GM12878 (cell line): ENCODE measurements at regions not wholly inside any gene's neighbourhood (a gene's known extent, or its start where the extent isn't known, plus 50 kb on each side); places are given as distances from the start of the nearest gene placed in this dataset.

Experiments used
- ATAC-seq: fragments of 200-7000 bp; cut with Tn5 transposase; 3 replicates; pipeline ENCODE4 v1.9.1; 2020; ENCODE audit warnings: mild to moderate bottlenecking, moderate library complexity
- BruUV-seq: library from RNA; stranded (reverse); fragments of 400-500 nt; replicated peaks from 2 replicates; lab custom pipeline; 2021; lab: Mats Ljungman, UMichigan
- CTCF ChIA-PET: fragments of 300-600 bp; sonication (Branson Sonifier 250); formaldehyde crosslinking; extraction: SDS; loops from one replicate; lab custom pipeline; 2021; ENCODE audit warnings: inconsistent platforms; lab: Yijun Ruan, JAX
- POLR2A ChIA-PET: fragments of 350-600 bp; formaldehyde crosslinking; extraction: SDS; loops from one replicate; lab custom pipeline; 2021; ENCODE audit warnings: inconsistent platforms; lab: Charles Lee
- RAD21 ChIA-PET: fragments of 300-600 bp; sonication (Branson Sonifier 250); formaldehyde crosslinking; loops from one replicate; lab custom pipeline; 2023; ENCODE audit warnings: antibody characterized with exemption; ENCODE audit not compliant: unreplicated experiment; lab: Charles Lee
- SMC1A ChIA-PET: fragments of 300-600 bp; sonication (Branson Sonifier 250); formaldehyde crosslinking; loops from one replicate; lab custom pipeline; 2023; ENCODE audit not compliant: unreplicated experiment, uncharacterized antibody; lab: Charles Lee
- DNase-seq: peaks from one replicate; pipeline ENCODE4 v3.0.0-alpha.2; 2011; ENCODE audit warnings: low read depth, low spot score
- FAIRE-seq: peaks from 3 replicates; lab custom pipeline; 2011; peaks lifted over from hg19 to GRCh38; lab: Jason Lieb, UNC
- H2AFZ ChIP-seq: 2 replicates; pipeline ENCODE4 v1.6.0; 2011; ENCODE audit warnings: low read depth, low read length, control low read depth; ENCODE audit not compliant: control insufficient read depth
- H3K27ac ChIP-seq: 2 replicates; pipeline ENCODE4 v1.5.1; 2011; ENCODE audit warnings: control low read depth; ENCODE audit not compliant: control insufficient read depth, insufficient read depth
- H3K27me3 ChIP-seq, 2 experiments: replicated peaks in 1 of 2; 2 replicates each; pipeline versions ENCODE4 v1.6.0 to v1.6.1; 2011; ENCODE audit warnings: low read length in 1 of 2; ENCODE audit not compliant: control insufficient read depth in 2 of 2, insufficient read depth in 2 of 2
- H3K36me3 ChIP-seq, 2 experiments: 2 replicates each; pipeline ENCODE4 v1.5.1; 2011; ENCODE audit warnings: low read length in 1 of 2; ENCODE audit not compliant: control insufficient read depth in 2 of 2, insufficient read depth in 2 of 2
- H3K4me1 ChIP-seq: 2 replicates; pipeline ENCODE4 v1.6.1; 2011; ENCODE audit warnings: mild to moderate bottlenecking, low read length, moderate library complexity, mixed read lengths; ENCODE audit not compliant: control insufficient read depth, insufficient read depth
- H3K4me2 ChIP-seq: 2 replicates; pipeline ENCODE4 v1.6.0; 2011; ENCODE audit warnings: control low read depth; ENCODE audit not compliant: control insufficient read depth, insufficient read depth
- H3K4me3 ChIP-seq: fragments of 200-600 bp; sonication (generic); 2 replicates; pipeline ENCODE4 v1.5.1; 2016
- H3K79me2 ChIP-seq: 2 replicates; pipeline ENCODE4 v1.6.0; 2011; ENCODE audit warnings: low read length; ENCODE audit not compliant: control insufficient read depth, insufficient read depth
- H3K9ac ChIP-seq: 2 replicates; pipeline ENCODE4 v1.8.0; 2011; ENCODE audit warnings: low read length, control low read depth, mixed read lengths; ENCODE audit not compliant: control insufficient read depth, insufficient read depth
- H3K9me3 ChIP-seq: replicated peaks from 3 replicates; pipeline ENCODE4 v1.5.1; 2011; ENCODE audit warnings: mild to moderate bottlenecking, low read length; ENCODE audit not compliant: control insufficient read depth, insufficient read depth
- H4K20me1 ChIP-seq: 2 replicates; pipeline ENCODE4 v1.6.0; 2011; ENCODE audit not compliant: control insufficient read depth, insufficient read depth
- BCL3 ChIP-seq: IDR thresholded peaks from 2 replicates; pipeline ENCODE4 v1.6.1; 2011; ENCODE audit warnings: borderline replicate concordance, low read depth, mild to moderate bottlenecking, moderate library complexity, low read length; ENCODE audit not compliant: insufficient read depth, poor library complexity, severe bottlenecking
- EED ChIP-seq: sonication (generic); IDR thresholded peaks from 2 replicates; pipeline ENCODE4 v1.6.1; 2016; ENCODE audit warnings: antibody characterized with exemption, low read depth
- JUND ChIP-seq: IDR thresholded peaks from 2 replicates; pipeline ENCODE4 v1.6.1; 2012; ENCODE audit warnings: low read depth, mild to moderate bottlenecking, low read length, improper control_type of control experiment, moderate library complexity
- MLLT1 ChIP-seq: fragments of 450-650 bp; IDR thresholded peaks from 2 replicates; pipeline ENCODE4 v1.6.1; 2016; ENCODE audit warnings: mild to moderate bottlenecking
- NFYA ChIP-seq: IDR thresholded peaks from 2 replicates; pipeline ENCODE4 v1.6.1; 2011; ENCODE audit warnings: low read depth, mild to moderate bottlenecking, low read length, improper control_type of control experiment, borderline replicate concordance
- RBBP5 ChIP-seq: fragments of 200-600 bp; sonication (generic); conservative IDR thresholded peaks from 2 replicates; pipeline ENCODE4 v1.6.1; 2016
- SMARCA5 ChIP-seq: fragments of 450-650 bp; IDR thresholded peaks from 2 replicates; pipeline ENCODE4 v1.6.1; 2017; ENCODE audit warnings: mild to moderate bottlenecking
- SRF ChIP-seq, 2 experiments: IDR thresholded peaks; 2 replicates each; pipeline ENCODE4 v1.6.1; 2011; ENCODE audit warnings: low read depth in 2 of 2, low read length in 2 of 2, mild to moderate bottlenecking in 1 of 2, moderate library complexity in 1 of 2
- STAT3 ChIP-seq: IDR thresholded peaks from 2 replicates; pipeline ENCODE4 v1.6.1; 2011; ENCODE audit warnings: low read depth, low read length, improper control_type of control experiment
- USF2 ChIP-seq: IDR thresholded peaks from 2 replicates; pipeline ENCODE4 v1.6.1; 2011; ENCODE audit warnings: low read depth, low read length, improper control_type of control experiment, borderline replicate concordance
- ZBED1 ChIP-seq: IDR thresholded peaks from 2 replicates; pipeline ENCODE4 v1.6.1; 2016; ENCODE audit warnings: borderline replicate concordance
- ZNF207 ChIP-seq: fragments of 450-650 bp; IDR thresholded peaks from 2 replicates; pipeline ENCODE4 v1.6.1; 2014; ENCODE audit warnings: antibody characterized with exemption, mild to moderate bottlenecking, borderline replicate concordance
- WGBS: methylation state at CpG from one replicate; pipeline ENCODE4 v1.1.6; 2016; ENCODE audit warnings: low lambda C conversion rate; ENCODE audit not compliant: insufficient replicate concordance, insufficient coverage; ENCODE audit errors: missing lambda C conversion rate; 5-methylcytosine and 5-hydroxymethylcytosine counted together
- in situ Hi-C: fragments of 300-500 bp; cut with MboI; formaldehyde crosslinking; loops from 9 replicates; pipeline ENCODE4 v1.14.3; 2018; ENCODE audit warnings: mixed read lengths
- intact Hi-C: fragments of 100-400 bp; cut with micrococcal nuclease; formaldehyde crosslinking; loops from one replicate; pipeline ENCODE4 v1.14.2; 2022; ENCODE audit not compliant: unreplicated experiment
- TF ChIP-seq, protein P1 (sequence below): fragments of 450-650 bp; formaldehyde crosslinking; IDR thresholded peaks from 2 replicates; pipeline ENCODE4 v1.4.0; 2020; ENCODE audit warnings: mild to moderate bottlenecking, moderate library complexity
- TF ChIP-seq, protein P2 (sequence below): fragments of 450-650 bp; IDR thresholded peaks from 2 replicates; pipeline ENCODE4 v1.6.1; 2017; ENCODE audit warnings: mild to moderate bottlenecking, low read depth, inconsistent platforms; ENCODE audit not compliant: poor library complexity, severe bottlenecking

DNA sequence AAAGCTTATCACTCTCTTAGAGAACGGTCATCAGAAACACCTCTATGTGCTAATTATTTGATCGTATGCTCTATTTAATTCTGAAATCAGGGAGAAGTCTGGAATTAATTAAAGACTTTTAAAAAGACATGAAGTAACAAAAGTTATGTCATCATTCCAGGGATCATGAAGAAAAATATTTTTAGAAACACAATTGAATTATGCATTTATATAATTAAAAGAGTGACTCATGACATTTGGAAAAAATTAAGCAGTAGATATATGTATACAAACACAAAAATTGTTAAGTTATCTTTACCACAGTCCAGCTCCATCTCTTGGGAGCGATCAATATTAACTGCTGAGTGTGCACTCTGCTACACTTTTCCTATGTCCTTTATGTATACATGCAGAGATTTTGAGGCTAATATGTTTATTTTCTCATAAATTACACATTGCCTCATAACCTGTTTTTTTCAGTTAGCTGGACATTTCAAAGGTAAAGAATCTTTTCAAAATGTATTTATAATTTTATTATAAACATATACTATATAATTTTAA lies 717.7 kb downstream of the GBE1 start (continued):
- TF ChIP-seq, protein P1, sequence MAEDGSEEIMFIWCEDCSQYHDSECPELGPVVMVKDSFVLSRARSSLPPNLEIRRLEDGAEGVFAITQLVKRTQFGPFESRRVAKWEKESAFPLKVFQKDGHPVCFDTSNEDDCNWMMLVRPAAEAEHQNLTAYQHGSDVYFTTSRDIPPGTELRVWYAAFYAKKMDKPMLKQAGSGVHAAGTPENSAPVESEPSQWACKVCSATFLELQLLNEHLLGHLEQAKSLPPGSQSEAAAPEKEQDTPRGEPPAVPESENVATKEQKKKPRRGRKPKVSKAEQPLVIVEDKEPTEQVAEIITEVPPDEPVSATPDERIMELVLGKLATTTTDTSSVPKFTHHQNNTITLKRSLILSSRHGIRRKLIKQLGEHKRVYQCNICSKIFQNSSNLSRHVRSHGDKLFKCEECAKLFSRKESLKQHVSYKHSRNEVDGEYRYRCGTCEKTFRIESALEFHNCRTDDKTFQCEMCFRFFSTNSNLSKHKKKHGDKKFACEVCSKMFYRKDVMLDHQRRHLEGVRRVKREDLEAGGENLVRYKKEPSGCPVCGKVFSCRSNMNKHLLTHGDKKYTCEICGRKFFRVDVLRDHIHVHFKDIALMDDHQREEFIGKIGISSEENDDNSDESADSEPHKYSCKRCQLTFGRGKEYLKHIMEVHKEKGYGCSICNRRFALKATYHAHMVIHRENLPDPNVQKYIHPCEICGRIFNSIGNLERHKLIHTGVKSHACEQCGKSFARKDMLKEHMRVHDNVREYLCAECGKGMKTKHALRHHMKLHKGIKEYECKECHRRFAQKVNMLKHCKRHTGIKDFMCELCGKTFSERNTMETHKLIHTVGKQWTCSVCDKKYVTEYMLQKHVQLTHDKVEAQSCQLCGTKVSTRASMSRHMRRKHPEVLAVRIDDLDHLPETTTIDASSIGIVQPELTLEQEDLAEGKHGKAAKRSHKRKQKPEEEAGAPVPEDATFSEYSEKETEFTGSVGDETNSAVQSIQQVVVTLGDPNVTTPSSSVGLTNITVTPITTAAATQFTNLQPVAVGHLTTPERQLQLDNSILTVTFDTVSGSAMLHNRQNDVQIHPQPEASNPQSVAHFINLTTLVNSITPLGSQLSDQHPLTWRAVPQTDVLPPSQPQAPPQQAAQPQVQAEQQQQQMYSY = no peak
- TF ChIP-seq NFYA (no peak), STAT3 (no peak), ZBED1 (no peak), JUND (no peak), EED (no peak)
- TF ChIP-seq, protein P2, sequence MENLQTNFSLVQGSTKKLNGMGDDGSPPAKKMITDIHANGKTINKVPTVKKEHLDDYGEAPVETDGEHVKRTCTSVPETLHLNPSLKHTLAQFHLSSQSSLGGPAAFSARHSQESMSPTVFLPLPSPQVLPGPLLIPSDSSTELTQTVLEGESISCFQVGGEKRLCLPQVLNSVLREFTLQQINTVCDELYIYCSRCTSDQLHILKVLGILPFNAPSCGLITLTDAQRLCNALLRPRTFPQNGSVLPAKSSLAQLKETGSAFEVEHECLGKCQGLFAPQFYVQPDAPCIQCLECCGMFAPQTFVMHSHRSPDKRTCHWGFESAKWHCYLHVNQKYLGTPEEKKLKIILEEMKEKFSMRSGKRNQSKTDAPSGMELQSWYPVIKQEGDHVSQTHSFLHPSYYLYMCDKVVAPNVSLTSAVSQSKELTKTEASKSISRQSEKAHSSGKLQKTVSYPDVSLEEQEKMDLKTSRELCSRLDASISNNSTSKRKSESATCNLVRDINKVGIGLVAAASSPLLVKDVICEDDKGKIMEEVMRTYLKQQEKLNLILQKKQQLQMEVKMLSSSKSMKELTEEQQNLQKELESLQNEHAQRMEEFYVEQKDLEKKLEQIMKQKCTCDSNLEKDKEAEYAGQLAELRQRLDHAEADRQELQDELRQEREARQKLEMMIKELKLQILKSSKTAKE = no peak

GRCh38 chr3:81043009-81043408 lies 718.4 kb downstream of the GBE1 start:
- in situ Hi-C loops = no loop called here
- Histone ChIP-seq H3K9ac (no peak overlapping the region), H3K79me2 (no peaks in the 10 kb centered on the region), H4K20me1 (no peaks in the 10 kb centered on the region), H2AFZ (no peak overlapping the region), H3K4me1 (no peaks in the 10 kb centered on the region), H3K27ac (no peak overlapping the region), H3K27me3 (no peaks in the 10 kb centered on the region), H3K4me2 (no peak overlapping the region), H3K36me3 (no peaks in the 10 kb centered on the region), H3K9me3 (no peaks in the 10 kb centered on the region), H3K4me3 (no peak overlapping the region)
- intact Hi-C loops = no loop called here
- CTCF ChIA-PET = no interaction called here
- DNase-seq (no peak), ATAC-seq (no peak), FAIRE-seq (no peak)
- RAD21 ChIA-PET = no interaction called here
- 27% methylated on average over 2 of the region's 2 CpGs for WGBS
- POLR2A ChIA-PET = no interaction called here
- BruUV-seq = no TSS peak
- SMC1A ChIA-PET = interaction anchor here (1.1 kb wide), 1 partner anchor 22 kb away, joined by 3 read pairs; no protein-coding TSS in a partner anchor
- TF ChIP-seq MLLT1 (no peak), BCL3 (no peak), ZNF207 (no peak), SMARCA5 (no peak), SRF (IDR thresholded peaks at IDR 0.05; ENCODE audit: low read depth in 2 of 2, low read length in 2 of 2) (no peak), USF2 (no peak), RBBP5 (no peak)
